Psoas muscle (tissue), 7 donors: ENCODE measurements at regions not wholly inside any gene's neighbourhood (a gene's known extent, or its start where the extent isn't known, plus 50 kb on each side); places are given as distances from the start of the nearest gene placed in this dataset.

Source experiments
- ATAC-seq, 4 donors: fragments of 200-7000 bp; cut with Tn5 transposase; one replicate each; pipeline ENCODE4 v1.9.1; 2020; ENCODE audit warnings: moderate library complexity in 3 of 4, mild to moderate bottlenecking in 2 of 4
- DNase-seq, 2 donors: peaks; one replicate each; pipeline ENCODE4 v3.0.0-alpha.2; 2020
- H3K27ac ChIP-seq: fragments of 200-600 bp; one replicate; pipeline ENCODE4 v1.8.0; 2022
- H3K27me3 ChIP-seq, 3 donors: fragments of 200-600 bp in 1 of 3; one replicate each; pipeline versions ENCODE4 v1.6.1 to v1.8.0; 2013 to 2022; ENCODE audit warnings: low read length in 2 of 3, mild to moderate bottlenecking in 2 of 3, moderate library complexity in 1 of 3; ENCODE audit not compliant: insufficient read depth in 3 of 3
- H3K36me3 ChIP-seq, 2 donors: fragments of 200-600 bp in 1 of 2; one replicate each; pipeline versions ENCODE4 v1.6.1 to v1.8.0; 2013 to 2022; ENCODE audit warnings: low read depth in 1 of 2, mild to moderate bottlenecking in 1 of 2, moderate library complexity in 1 of 2; ENCODE audit not compliant: insufficient read depth in 1 of 2
- H3K4me1 ChIP-seq: fragments of 200-600 bp; one replicate; pipeline ENCODE4 v1.8.0; 2022
- H3K4me3 ChIP-seq: fragments of 200-600 bp; one replicate; pipeline ENCODE4 v1.8.0; 2022; ENCODE audit warnings: mild to moderate bottlenecking
- H3K9me3 ChIP-seq: fragments of 200-600 bp; one replicate; pipeline ENCODE4 v1.8.0; 2022
- WGBS, 3 donors: extraction: QIAGEN DNeasy Blood & Tissue Kit; methylation state at CpG; one replicate each; pipeline versions ENCODE4 v1.1.6 to v1.1.7; 2013; 5-methylcytosine and 5-hydroxymethylcytosine counted together
- intact Hi-C, 2 donors: fragments of 100-400 bp; cut with DNase I; formaldehyde crosslinking; loops; one replicate each; pipeline versions ENCODE4 v1.11.0 to v1.14.2; 2022
- TF ChIP-seq, protein P1 (sequence below): fragments of 200-600 bp; IDR thresholded peaks from one replicate; pipeline ENCODE4 v1.8.0; 2022; ENCODE audit warnings: antibody characterized with exemption
- donor health status: healthy with polysubstance abuse.
- donor health status: DM: no; HTN: no; CAD: no; lungs with moderate emphysema.
- donor health status: Bipolar disorder and iron deficiency.
- donor health status: healthy.
- donor health status: DM: yes; HTN: yes; CAD: no.
- donor health status: DM: no; HTN: no; CAD: no.
- donor health status: DM: yes; HTN: yes; CAD: no.

DNA sequence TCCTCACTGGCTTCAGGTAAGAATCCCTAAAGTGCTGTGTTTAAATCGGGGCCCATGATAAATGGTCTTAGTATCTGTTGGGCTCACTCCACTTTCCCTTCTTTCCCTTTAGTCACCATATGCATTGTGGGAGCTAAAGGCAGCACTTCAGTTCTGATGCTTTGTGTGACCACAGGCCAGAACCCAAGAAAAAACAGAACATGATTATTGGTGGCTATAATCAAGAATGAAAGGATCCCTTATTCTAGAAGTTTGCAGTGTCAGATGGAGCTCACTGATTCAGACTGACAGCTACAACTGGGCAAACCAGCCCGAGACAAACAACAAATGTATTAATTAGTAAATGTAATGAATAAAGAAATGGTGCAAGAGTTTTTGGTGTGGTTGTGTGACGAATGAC lies 57.3 kb upstream of the POMP start:
- TF ChIP-seq, protein P1, sequence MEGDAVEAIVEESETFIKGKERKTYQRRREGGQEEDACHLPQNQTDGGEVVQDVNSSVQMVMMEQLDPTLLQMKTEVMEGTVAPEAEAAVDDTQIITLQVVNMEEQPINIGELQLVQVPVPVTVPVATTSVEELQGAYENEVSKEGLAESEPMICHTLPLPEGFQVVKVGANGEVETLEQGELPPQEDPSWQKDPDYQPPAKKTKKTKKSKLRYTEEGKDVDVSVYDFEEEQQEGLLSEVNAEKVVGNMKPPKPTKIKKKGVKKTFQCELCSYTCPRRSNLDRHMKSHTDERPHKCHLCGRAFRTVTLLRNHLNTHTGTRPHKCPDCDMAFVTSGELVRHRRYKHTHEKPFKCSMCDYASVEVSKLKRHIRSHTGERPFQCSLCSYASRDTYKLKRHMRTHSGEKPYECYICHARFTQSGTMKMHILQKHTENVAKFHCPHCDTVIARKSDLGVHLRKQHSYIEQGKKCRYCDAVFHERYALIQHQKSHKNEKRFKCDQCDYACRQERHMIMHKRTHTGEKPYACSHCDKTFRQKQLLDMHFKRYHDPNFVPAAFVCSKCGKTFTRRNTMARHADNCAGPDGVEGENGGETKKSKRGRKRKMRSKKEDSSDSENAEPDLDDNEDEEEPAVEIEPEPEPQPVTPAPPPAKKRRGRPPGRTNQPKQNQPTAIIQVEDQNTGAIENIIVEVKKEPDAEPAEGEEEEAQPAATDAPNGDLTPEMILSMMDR = no peak
- no peaks in the 10 kb centered on the region for H3K9me3 ChIP-seq
- no peak overlapping the region for H3K4me3 ChIP-seq
- H3K36me3 ChIP-seq = no peaks in the 10 kb centered on the region
- H3K4me1 ChIP-seq = no peaks in the 10 kb centered on the region
- no peaks in the 10 kb centered on the region for H3K27me3 ChIP-seq
- 76 to 83% (median 79%) methylated on average over 3 of the region's 3 CpGs for WGBS, 3 donors
- H3K27ac ChIP-seq = no peak overlapping the region
- DNase-seq (no peak), ATAC-seq (no peak)
- intact Hi-C loops = no loop called here

DNA sequence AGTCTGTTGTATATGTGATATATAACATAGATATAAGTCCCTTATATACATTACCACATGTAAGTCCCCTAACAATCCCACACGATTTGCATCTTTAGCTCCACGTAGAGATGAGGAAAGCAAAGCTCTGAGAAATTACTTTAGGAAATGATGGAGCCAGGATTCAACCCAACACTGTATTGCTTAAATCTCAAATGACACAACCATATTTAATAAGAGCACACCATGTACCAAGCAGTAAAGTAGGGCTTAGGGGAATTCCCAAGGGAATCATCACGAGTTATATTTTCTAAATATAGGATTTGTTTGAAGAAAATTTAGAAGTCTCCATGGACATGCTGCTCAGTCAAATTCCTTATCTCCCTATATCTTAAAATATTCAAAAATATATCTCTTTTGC lies 61.3 kb upstream of the POMP start:
- Histone ChIP-seq H3K4me3 (no peak overlapping the region), H3K27ac (no peak overlapping the region), H3K27me3 (peaks cover 0 to 1% (median 0%) of the 10 kb centered on the region in 3 donors), H3K4me1 (no peaks in the 10 kb centered on the region), H3K36me3 (no peaks in the 10 kb centered on the region), H3K9me3 (no peaks in the 10 kb centered on the region)
- intact Hi-C loops = no loop called here
- ATAC-seq (no peak), DNase-seq (no peak)
- WGBS, 3 donors = 36 to 57% (median 49%) methylated on average over 3 of the region's 3 CpGs
- TF ChIP-seq, protein P1 = no peak

DNA sequence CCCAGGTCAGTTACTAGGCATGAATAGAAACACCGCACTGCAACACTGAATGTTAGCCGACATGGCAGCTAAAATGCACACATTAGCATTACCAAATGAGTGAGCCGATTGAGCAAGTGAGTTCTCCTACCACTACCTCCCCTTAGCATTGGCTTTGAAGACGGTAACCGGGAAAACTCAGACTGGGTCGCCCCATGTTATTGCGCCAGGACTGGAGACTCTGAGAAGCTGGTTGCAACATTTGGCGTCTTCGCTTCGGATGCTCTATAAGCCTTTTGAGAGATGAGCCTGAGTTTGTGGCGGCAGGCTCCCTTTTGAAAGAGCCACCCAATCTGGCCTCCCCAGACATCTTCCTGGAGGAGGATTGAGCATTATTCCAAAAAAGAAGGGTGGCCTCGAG lies 68.5 kb upstream of the POMP start:
- H3K4me1 ChIP-seq = no peaks in the 10 kb centered on the region
- ATAC-seq = no peak
- intact Hi-C loops = no loop called here
- TF ChIP-seq, protein P1 = no peak
- no peak overlapping the region for H3K4me3 ChIP-seq
- no peak overlapping the region for H3K27ac ChIP-seq
- H3K36me3 ChIP-seq = no peaks in the 10 kb centered on the region
- 91 to 96% (median 95%) methylated on average over 12 of the region's 12 CpGs for WGBS, 3 donors
- H3K9me3 ChIP-seq = no peaks in the 10 kb centered on the region
- DNase-seq = no peak
- H3K27me3 ChIP-seq = peaks cover 0 to 5% (median 0%) of the 10 kb centered on the region in 3 donors

DNA sequence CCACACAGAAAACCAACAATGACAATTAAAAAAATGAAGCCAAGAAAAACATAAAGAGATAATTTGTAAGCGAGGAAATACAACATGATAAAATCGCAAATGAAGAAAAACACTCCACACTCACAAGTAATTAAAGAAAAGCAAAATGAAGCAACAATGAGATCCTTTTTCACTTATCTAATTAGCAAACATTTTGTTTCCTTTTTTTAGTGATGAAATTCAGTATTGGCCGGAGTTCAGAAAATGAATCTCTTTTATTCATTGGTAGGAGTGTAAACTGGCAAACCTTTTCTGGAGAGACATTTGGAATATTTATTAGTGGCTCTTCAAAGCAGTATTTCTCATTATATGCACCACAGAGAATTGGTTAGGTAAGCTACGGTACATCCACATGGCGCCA lies 70.6 kb upstream of the POMP start:
- no peaks in the 10 kb centered on the region for H3K4me1 ChIP-seq
- 70 to 75% (median 74%) methylated on average over 5 of the region's 5 CpGs for WGBS, 3 donors
- H3K27ac ChIP-seq = no peak overlapping the region
- peaks cover 0 to 5% (median 0%) of the 10 kb centered on the region in 3 donors for H3K27me3 ChIP-seq
- no peaks in the 10 kb centered on the region for H3K9me3 ChIP-seq
- TF ChIP-seq, protein P1 = no peak
- H3K4me3 ChIP-seq = no peak overlapping the region
- DNase-seq = no peak
- intact Hi-C loops = no loop called here
- ATAC-seq = no peak
- no peaks in the 10 kb centered on the region for H3K36me3 ChIP-seq

- Histone ChIP-seq H3K36me3 (no peaks in the 10 kb centered on the region), H3K27me3 (no peaks in the 10 kb centered on the region), H3K9me3 (no peaks in the 10 kb centered on the region), H3K4me1 (no peaks in the 10 kb centered on the region), H3K4me3 (no peak overlapping the region), H3K27ac (no peak overlapping the region)
- TF ChIP-seq, protein P1 = no peak
- ATAC-seq (no peak), DNase-seq (no peak)
- 93 to 100% (median 94%) methylated on average over 2 of the region's 2 CpGs for WGBS, 3 donors
- intact Hi-C loops = no loop called here
These were observed 71.8 kb upstream of the POMP start for GRCh38 chr13:28587174-28587540.
